ENCODE measurements at regions not wholly inside any gene's neighbourhood (a gene's known extent, or its start where the extent isn't known, plus 50 kb on each side); places are given as distances from the start of the nearest gene placed in this dataset.

DNA sequence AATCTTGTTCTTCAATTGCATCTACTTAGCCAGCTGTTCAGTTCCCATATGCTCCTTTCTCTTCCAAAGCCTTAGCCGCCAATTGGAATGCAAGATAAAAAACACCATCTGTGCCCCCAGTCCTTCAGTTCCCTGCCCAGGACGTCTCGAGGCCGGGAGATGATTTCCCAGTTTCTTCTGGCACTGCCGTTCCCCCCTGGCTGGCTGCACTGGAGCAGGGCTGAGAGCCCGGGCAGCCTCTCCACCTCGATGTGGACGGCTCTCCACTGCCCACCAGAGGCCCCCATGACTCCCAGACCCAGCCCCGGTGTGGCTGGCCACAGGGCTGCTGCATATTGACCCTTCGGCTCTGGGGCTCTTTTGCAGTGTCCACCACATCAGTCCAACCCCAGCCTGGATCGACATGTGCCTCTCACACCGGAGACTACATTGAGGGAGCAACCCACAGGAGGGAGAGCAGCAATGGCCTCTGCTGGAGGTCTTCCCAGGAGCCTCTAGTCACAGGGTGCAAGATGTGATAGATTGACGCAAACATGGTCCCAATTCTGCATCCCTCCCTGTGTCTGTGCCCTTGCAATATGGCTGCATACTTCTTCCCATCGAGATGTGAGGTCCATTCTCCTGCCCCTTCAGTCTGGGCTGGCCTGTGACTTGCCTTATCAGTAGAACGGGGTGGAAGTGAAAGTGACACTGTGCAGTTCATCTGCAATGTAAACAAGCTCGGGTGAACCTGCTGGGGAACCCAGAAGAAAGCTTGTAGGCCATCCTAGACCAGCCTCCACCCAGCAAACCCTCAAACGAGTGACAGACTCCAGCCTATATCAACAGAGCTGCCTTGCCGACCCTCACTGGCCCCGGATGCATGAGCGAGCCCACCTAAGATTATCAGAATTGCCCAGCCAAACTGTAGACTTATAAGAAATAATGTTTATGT lies 52.3 kb upstream of the PRR20G start:
- TF ChIP-seq, protein P1, sequence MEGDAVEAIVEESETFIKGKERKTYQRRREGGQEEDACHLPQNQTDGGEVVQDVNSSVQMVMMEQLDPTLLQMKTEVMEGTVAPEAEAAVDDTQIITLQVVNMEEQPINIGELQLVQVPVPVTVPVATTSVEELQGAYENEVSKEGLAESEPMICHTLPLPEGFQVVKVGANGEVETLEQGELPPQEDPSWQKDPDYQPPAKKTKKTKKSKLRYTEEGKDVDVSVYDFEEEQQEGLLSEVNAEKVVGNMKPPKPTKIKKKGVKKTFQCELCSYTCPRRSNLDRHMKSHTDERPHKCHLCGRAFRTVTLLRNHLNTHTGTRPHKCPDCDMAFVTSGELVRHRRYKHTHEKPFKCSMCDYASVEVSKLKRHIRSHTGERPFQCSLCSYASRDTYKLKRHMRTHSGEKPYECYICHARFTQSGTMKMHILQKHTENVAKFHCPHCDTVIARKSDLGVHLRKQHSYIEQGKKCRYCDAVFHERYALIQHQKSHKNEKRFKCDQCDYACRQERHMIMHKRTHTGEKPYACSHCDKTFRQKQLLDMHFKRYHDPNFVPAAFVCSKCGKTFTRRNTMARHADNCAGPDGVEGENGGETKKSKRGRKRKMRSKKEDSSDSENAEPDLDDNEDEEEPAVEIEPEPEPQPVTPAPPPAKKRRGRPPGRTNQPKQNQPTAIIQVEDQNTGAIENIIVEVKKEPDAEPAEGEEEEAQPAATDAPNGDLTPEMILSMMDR (IDR thresholded peaks at IDR 0.05; ENCODE audit: low read depth, low read length, missing control alignments) = no peak
- H3K36me3 ChIP-seq (replicated peaks) = no peaks in the 10 kb centered on the region
- no peak overlapping the region for H3K4me3 ChIP-seq (ENCODE audit: low read depth, low read length)
- peaks cover 8% of the 10 kb centered on the region for H3K27me3 ChIP-seq (replicated peaks)
- in situ Hi-C loops (cut with HindIII; ENCODE audit: low pct_ligation_motif_present, low sequenced_read_pairs) = no loop called here
- no peak for DNase-seq
- H3K27ac ChIP-seq = no peak overlapping the region

DNA sequence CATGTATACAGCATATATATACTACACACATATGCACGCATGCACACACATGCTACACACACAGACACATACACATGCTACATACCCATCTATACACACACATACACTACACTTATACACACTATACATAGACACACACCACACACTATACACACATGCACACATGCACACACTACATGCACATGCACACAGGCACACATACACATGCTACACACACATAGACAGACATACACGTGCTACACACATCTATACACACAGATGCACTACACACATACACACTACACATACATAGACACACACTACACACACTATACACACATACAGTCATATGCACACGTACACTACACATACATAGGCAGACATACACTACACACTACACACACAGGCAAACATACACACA lies 51.2 kb upstream of the PRR20G start:
- no peak overlapping the region for H3K4me3 ChIP-seq (ENCODE audit: low read depth, low read length)
- H3K27ac ChIP-seq = no peak overlapping the region
- DNase-seq = no peak
- TF ChIP-seq, protein P1 (IDR thresholded peaks at IDR 0.05; ENCODE audit: low read depth, low read length, missing control alignments) = no peak
- H3K27me3 ChIP-seq (replicated peaks) = peaks cover 8% of the 10 kb centered on the region
- H3K36me3 ChIP-seq (replicated peaks) = no peaks in the 10 kb centered on the region
- in situ Hi-C loops (cut with HindIII; ENCODE audit: low pct_ligation_motif_present, low sequenced_read_pairs) = no loop called here

DNA sequence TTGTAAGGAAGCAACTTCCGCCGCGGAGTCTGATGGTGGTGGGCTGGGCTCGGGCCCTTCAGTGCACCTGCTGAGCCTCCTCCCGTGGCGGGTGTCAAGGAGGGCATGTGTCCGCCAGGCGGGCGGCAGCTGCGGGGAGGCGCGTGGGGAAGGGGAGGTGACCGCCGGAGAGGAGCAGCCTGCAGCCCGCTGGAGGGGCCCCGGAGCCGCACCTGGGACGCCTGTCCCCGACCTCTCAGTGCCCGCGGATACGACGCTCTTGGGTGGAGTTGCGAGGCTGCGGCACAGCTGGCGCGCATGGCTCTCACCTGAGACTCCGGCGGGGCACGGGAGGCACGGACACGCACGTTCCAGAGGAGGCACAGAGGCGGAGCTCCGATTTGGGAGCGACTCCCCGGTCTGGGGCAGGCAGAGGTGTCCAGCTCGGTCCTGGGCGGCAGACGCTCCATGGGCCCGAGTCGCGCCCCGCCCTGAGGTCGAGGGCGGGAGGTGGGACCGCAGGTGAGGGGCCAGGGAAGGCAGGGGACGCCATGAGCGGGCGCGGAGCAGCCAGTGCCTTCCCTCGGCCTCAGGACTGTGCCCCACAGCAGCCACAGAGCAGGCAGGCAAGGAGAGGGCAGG lies 50.2 kb upstream of the PRR20G start:
- DNase-seq = no peak
- Histone ChIP-seq H3K4me3 (ENCODE audit: low read depth, low read length) (no peak overlapping the region), H3K36me3 (replicated peaks) (no peaks in the 10 kb centered on the region), H3K27me3 (replicated peaks) (peaks cover 8% of the 10 kb centered on the region), H3K27ac (no peak overlapping the region)
- TF ChIP-seq, protein P1 (IDR thresholded peaks at IDR 0.05; ENCODE audit: low read depth, low read length, missing control alignments) = no peak
- in situ Hi-C loops (cut with HindIII; ENCODE audit: low pct_ligation_motif_present, low sequenced_read_pairs) = no loop called here
